22Rv1 (cell line): ENCODE measurements at regions not wholly inside any gene's neighbourhood (a gene's known extent, or its start where the extent isn't known, plus 50 kb on each side); places are given as distances from the start of the nearest gene placed in this dataset.

ENCODE experiments used
- H3K27ac ChIP-seq: fragments of 450-650 bp; 2 replicates; pipeline ENCODE4 v1.5.1; 2017
- CTCF ChIP-seq: fragments of 450-650 bp; IDR thresholded peaks from 2 replicates; pipeline ENCODE4 v1.5.1; 2017; ENCODE audit warnings: mild to moderate bottlenecking
- ZFX ChIP-seq: fragments of 450-650 bp; IDR thresholded peaks from 2 replicates; pipeline ENCODE4 v1.6.1; 2017; ENCODE audit warnings: antibody characterized with exemption, borderline replicate concordance

GRCh38 chr2:204024906-204025475 lies 88.4 kb downstream of the ICOS start:
- H3K27ac ChIP-seq = no peak overlapping the region
- TF ChIP-seq CTCF = peak; percentile 38
- no peak for TF ChIP-seq ZFX

GRCh38 chr2:204026294-204026693 lies 89.7 kb downstream of the ICOS start:
- no peak overlapping the region for H3K27ac ChIP-seq
- no peak for TF ChIP-seq ZFX
- no peak; the same call in none of the 2 replicates for TF ChIP-seq CTCF

- TF ChIP-seq ZFX = no peak
- TF ChIP-seq CTCF = no peak
- H3K27ac ChIP-seq = no peak overlapping the region
Observed at GRCh38 chr2:204027091-204027490, 90.5 kb downstream of the ICOS start.

GRCh38 chr2:204030322-204030721 lies 93.8 kb downstream of the ICOS start:
- TF ChIP-seq ZFX = no peak
- no peak for TF ChIP-seq CTCF
- no peak overlapping the region for H3K27ac ChIP-seq

GRCh38 chr2:204031056-204031455 lies 94.5 kb downstream of the ICOS start:
- no peak for TF ChIP-seq CTCF
- no peak for TF ChIP-seq ZFX
- H3K27ac ChIP-seq = no peak overlapping the region

GRCh38 chr2:204032301-204032700 lies 95.7 kb downstream of the ICOS start:
- no peak overlapping the region for H3K27ac ChIP-seq
- TF ChIP-seq CTCF (no peak), ZFX (no peak)

- TF ChIP-seq ZFX = no peak
- no peak for TF ChIP-seq CTCF
Observed at GRCh38 chr2:204033611-204034495, 97.3 kb downstream of the ICOS start.

More at GRCh38 chr2:204033611-204034495, 97.3 kb downstream of the ICOS start:
- H3K27ac ChIP-seq = no peak overlapping the region
